HG03159 (cell line): ENCODE measurements at regions not wholly inside any gene's neighbourhood (a gene's known extent, or its start where the extent isn't known, plus 50 kb on each side); places are given as distances from the start of the nearest gene placed in this dataset.

Experiments
- ATAC-seq: cut with Tn5 transposase; IDR thresholded peaks from one replicate; pipeline ENCODE4 v1.9.1; 2021; ENCODE audit warnings: mild to moderate bottlenecking, moderate library complexity; ENCODE audit not compliant: unreplicated experiment

DNA sequence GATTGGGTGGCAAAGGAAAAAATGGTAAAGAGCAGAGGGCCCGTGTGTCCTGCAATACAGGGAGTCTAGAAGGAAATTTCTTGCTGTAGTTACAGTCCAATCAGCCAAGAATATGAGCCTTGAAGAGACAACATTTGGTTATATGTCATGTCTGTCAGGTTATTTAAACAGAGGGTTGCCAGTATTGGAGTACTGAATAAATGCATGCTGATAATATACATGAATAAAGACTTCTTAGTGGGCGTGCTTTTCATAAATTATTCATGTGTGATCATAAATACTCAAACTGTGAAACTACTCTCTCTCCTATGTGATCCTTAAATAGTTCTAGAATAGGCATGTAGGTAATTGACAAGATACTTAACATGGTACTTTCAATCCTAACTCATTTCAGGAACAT lies 249.0 kb downstream of the CRPPA start:
- no peak for ATAC-seq

DNA sequence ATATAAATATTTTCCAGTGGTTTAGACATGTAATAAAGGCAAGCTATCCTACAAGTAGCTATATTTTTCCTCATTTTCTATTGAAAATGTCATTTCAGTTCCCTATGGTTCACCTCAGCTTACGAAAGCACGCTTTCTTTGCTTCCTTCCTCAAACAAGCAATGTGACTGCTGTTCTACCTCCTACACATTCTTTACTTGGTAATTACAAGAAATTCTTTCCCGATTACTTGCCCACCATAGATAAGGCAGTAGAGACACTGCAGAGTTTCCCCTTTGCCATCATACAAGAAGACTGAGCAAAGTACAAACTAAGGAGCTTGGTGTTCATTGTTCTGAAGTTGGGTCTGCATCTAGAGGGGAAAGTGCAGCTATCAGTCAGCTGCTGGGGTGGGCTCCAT lies 249.4 kb downstream of the CRPPA start:
- ATAC-seq = no peak

DNA sequence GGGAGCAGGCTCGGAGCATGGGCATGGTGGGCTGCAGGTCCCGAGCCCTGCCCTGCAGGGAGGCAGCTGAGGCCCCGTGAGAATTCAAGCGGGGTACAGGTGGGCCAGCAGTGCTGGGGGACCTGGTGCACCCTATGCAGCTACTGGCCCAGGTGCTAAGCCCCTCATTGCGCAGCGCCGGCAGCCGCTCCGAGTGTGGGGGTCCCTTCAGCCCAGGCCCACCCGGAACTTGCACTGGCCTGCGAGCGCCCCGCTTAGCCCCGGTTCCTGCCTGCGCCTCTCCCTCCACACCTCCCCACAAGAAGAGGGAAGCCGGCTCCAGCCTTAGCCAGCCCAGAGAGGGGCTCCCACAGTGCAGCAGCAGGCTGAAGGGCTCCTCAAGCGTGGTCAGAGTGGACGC lies 250.7 kb downstream of the CRPPA start:
- ATAC-seq = no peak

DNA sequence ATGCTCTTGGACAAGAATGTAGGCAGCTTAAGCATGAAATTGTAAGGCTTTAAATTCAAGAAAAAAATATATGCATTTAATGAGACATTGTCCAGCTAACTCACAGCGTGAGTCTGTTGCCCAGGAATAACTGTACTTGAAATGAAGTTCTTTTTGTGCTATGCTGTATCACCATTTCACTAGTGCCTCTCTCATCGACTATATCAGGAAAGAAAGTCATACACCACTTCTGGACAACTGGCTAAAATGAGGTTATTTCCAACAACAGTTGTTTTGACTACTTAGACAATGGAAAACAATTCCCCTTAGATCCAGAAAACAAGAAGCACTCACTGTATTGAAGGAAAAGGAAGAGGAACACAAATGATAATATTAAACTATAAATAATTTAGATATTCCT lies 251.8 kb downstream of the CRPPA start:
- ATAC-seq = no peak

DNA sequence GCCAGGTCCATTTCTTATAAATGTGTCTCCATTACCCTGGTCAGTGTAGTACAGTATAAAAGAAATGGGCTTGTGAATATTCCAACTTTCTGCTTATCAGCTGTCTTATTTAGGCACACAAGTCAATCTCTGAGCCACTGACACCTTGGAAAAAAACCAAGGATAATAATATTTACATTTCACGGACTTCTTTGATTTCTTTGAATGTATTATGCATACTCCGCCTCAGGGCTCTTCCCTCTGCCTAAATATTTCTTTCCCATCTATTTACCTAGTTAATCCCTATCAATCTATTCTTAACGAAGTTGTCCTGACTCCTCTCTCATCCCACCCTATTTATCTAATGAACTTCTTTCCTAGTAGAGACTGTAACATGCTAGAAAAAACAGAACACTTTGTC lies 253.8 kb downstream of the CRPPA start:
- no peak for ATAC-seq

DNA sequence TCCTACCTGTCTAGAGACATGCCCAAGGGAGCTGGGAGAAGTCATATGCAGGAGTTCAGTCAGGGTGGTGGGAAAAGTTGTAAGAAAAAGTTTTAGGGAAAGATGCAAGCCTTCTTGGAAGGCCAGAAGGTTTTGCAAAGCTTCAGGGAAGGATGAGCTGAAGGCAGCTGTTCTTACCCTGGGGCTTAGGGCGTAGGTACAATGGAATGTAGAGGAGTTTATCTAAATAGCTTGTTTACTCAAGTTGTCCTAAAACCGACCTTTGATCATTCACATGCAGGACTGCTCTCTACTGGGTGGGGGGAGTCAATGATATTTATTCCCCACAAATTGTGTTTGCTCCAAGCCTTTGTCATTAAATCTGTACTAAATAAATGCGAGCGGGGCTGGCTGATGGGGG lies 277.0 kb downstream of the CRPPA start:
- ATAC-seq = no peak

DNA sequence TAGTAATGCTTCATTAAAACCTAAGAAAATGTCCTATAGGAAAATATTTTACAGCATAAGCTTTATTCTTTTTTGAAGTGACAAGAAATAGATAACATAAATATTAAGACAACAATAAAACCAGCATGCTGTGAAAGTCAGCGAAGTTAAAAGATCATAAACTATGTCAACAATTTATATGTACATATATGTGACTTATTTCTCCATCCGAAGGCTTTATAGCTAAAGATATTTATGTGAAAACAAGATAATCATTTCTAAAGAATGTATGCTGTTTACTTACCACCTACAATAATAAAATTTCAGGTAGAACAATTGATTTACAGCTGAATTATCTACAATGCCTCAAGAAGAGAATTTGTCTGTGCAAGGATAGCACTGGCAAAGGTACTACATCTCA lies 283.4 kb downstream of the CRPPA start:
- no peak for ATAC-seq

DNA sequence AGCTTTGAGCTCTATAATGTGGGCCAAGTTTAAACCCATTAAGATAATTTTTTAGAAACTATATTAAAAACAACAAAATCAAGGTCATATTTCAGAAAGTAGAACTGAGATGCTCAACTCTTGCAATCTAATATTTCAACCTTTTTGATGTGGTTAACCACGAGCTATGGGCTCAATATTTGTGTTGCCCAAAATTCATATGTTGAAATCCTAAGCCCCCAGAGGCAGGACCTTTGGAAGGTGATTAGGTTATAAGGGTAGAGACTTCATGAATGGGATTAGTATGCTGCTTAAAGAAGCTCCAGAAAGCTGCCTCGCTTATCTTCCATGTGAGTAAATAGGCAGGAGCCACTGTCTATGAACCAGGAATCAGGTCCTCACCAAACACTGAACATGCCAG lies 284.4 kb downstream of the CRPPA start:
- ATAC-seq = no peak

DNA sequence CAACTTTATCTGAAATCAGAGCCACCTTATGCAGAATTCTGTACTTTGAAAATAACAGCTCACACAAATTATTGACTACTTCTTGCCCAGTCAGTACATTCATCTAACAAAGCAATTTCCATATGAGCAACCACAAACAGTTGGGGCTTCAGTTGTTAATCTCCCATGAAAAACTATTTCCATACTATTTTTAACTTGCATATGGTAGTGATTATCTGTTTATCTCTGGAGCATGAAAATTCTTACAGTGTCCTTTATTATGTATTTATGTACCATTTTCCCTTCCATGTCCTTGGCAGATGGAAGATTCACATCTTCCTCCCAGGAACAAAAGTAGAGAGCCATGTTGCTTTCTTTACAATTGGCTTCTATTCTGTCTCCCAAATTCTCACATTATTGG lies 285.7 kb downstream of the CRPPA start:
- no peak for ATAC-seq

DNA sequence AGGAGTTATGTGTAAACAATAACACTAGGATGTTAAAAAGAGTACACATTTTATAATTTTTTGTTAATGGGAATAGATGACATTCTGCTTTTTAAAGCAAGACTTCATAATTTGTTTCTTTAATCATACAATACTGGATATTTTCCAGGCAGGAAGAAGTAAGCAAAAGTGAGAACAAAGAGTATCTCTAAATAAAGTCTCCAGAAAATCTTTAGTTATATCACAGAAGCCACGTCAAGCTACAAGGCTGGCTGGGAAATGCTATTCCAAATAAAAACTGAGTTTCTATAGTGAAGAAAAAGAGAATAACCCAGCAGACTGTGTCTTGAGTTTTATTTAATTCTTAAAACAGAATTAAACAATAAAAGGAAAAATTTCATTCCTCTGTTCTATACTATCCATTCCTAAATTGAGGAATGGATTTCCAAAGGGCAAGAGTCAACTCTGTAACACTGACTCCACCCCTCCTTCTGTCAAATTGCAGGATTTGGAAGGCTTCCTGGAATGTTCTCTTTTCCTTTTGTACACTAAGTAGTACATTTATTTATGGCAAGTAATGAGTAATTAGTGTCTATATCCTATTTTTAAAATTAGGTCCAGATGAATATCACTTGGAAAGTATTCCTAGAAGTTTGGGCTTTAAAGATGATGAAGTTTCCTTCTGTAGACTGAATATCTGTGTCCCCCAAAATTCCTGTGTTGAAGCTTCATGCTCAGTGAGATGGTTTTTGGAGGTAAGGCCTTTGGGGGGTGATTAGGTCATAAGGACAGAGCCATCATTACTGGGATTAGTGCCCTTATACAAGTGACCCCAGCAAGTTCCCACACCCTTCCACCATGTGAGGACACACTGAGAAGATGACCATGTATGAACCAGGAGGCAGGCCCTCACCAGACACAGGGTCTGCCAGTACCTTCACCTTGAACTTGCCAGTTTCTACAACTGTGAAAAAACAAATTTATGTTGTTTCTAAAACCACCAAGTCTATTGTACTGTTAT lies 290.9 kb downstream of the CRPPA start:
- no peak for ATAC-seq

DNA sequence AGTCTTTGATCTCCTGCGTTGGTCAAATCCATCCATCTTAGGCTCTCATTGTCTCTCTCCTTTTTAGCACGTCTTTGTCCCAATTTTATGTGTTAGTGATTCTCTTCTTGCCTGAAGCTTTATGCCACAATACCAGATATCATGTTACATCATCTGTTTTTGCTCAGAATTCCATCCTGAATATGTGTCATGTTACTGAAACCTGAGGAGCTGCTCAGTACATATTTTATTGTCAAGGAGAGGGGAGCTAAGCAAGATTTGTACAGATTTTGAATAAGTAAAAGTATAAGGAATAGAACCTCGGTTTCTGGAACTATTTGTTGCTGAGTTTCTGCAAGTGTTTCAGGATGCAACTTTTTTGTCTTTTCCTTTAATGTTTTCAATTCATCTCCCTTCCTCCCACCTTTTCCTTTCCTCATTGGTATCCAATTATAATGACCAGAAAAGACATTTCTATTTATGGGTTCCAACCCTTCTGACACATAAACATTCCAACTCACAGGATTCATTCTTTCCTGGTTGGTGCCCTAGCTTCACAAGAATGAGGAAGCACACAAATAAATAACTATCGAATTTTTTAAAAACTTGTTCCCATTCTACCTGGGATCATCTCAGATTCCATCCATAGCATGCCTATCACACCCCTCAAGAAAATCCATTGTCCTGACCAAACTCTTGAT lies 291.8 kb downstream of the CRPPA start:
- ATAC-seq = no peak

DNA sequence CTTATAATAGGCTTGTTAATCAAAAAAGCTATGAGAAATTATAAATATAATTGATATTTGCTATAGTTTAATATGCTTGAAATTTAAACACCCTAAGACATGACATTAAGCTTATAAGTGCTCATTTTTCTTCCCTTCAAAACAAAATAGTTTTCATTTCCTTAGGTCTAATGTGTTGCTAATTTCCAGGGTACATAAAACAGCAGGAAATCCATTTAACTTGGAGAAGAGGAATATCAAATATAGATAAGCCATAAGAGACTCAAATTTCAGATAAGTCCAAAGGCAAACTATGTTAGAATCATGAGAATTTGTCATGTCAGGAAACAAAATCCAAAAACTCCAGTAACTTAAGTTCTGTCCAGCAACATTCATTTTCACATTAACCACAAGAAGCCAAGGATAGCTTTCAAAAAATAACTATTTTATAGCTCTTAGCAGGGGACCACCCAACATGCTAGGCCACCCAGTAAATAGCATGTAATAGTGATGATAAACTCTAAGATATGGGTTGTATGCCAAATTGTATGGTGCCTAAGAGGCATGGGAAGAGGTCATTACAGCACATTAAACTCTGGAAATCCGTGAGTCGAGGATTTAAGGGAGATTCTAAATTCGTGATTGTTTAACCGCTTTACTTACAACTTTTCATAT lies 298.1 kb downstream of the CRPPA start:
- no peak for ATAC-seq

DNA sequence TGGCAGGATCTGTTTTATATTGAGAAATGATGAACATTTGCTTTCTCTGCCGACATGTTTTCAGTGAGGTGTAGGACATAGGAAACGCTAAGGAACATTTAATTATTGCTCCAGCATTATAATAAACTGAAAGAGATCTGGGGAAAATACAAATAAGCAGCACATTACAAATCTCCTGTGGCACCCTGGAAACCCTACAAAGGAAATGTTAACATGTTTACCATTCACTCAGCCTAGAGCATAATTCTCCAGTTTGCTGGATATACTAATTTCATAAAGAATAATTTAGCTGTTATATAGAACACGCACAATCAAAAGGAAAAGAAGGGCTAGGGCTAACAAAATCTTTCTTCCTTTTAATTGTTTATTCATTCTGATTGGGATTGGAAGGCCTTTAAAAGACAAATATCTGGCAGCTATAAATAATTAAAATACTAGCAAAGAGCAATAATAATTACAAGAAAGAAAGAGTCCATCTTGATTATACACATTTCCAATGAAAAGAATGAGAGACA lies 299.4 kb downstream of the CRPPA start:
- no peak for ATAC-seq

DNA sequence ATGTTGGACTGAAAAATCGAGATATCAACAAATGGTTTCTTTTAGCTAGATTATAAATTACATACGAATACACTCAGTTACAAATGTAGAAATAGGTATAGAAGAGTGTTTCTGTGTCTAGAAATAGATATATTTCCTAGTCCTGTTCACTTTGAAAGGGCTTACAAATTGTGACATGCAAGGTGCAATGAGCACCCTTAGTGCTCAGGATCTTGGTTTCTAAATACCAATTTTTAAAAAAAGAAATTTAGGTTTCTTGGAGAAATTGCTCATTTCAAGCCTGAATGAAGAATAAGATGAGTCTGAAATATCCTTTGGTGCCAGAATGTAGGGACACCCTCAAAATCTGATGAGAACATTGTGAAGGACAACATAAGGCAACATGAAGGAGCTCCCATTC lies 306.0 kb downstream of the CRPPA start:
- ATAC-seq = no peak

DNA sequence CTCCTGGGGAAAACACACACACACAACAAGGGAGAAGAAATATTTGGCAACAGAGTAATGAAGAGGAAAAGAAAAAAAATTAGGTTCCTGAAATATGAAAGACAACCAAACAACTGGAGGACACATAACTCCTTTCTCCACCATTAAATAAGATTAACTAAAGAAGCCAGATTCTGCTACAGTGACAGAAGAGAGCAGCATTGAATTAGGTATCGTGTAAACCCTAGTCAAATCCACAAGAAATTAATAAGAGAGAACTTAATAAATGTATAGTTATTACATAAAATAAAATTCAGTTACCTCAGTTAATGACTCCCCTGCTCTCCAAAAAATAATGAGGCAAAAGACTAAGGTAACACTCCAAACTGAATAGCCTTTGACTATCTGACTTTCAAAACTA lies 306.7 kb downstream of the CRPPA start:
- no peak for ATAC-seq

DNA sequence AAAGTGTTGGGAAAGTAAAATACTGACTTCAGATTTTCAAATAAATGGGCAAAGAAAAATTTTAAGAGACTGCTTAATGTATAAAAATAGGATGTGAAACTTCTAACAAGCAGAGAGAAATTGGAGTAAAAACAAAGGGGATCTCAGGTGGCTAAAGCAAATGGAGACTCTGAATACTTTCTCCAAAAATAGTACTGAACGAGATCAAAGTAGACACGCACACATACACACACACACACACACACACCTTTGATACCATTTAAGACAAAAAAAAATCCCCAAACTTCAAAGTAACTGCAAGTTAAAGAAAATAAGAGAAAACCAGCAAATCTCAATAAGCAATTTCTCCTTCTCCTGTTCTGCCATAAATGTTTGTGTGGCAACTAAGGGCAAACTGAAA lies 307.3 kb downstream of the CRPPA start:
- no peak for ATAC-seq

DNA sequence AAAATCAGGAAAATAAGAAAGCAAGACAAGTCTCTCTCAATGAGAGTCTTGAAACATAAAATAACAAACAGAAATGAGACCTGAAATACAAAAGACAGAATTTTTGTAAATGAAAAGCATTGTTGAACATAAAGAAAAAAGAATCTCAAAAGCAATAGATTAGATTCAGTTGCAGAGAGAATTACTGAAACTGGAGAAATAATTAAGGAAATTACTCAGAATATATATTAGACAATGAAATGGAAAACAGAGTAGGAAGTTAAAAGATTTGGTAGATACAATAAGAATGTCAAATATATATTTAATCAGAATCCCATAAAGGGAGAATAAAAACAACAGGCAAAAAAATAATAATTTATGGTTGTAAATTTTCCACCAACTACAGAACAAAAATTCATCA lies 308.3 kb downstream of the CRPPA start:
- ATAC-seq = no peak

DNA sequence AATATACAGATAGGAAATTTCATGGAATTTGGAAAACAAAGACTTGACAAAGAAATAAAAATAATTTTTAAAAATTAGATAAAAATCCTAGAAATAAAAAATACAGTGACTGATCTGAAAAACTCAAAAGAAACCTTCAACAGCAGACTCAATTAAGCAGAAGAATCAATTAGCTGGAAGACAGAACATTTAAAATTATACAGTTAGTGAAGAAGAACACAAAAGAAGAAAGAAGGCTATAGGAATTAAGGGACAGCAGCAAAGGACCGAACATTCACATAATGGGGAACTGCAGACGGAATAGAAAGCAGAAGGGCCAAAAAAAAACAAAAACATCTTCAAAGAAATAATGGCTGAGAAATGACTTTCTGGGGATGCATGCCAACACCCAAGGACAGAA lies 314.5 kb downstream of the CRPPA start:
- no peak for ATAC-seq

DNA sequence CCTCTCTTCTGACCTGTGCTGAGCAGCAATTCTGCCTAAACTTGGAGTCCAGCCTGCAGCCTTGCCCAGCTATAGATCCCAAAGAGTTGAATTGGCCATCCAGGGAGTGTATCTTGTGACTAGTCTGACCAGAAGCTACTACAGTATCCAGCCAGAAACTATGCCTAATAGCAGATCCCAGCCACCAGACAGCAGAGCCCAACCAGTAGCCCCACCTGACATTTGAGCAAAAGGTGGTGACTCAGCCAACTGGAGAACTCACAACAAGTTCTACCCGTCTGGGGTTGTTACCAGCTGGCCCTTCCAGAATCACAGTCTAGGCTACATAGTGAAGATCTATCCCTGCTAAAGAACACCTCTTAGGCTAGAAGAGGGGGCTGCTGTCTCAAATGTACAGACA lies 315.0 kb downstream of the CRPPA start:
- ATAC-seq = no peak

DNA sequence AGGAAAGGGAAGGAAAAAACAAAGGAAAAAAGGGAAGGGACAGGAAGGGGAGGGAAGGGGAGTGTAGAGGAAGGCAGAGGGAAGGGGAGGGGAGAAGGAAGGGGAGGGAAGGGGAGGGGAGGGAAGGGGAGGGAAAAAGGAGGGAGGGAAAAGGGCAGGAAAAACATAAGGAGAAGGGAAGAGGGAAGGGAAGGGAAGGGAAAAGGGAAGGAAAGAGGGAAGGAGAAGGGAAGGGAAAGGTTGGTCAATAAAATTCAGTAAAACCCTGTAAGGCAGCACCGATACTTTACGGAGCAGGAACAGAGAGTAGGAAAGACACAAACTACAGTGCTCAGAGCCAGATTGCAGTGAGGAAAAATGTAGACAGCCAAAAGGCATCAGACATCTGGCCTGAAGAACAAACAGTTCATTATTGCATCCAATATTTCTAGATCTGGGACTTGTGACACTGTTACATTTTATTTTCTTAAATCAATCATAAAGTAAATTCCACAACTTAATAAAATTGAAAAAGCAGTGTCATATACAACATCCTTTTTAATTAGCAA lies 322.0 kb downstream of the CRPPA start:
- ATAC-seq = no peak

DNA sequence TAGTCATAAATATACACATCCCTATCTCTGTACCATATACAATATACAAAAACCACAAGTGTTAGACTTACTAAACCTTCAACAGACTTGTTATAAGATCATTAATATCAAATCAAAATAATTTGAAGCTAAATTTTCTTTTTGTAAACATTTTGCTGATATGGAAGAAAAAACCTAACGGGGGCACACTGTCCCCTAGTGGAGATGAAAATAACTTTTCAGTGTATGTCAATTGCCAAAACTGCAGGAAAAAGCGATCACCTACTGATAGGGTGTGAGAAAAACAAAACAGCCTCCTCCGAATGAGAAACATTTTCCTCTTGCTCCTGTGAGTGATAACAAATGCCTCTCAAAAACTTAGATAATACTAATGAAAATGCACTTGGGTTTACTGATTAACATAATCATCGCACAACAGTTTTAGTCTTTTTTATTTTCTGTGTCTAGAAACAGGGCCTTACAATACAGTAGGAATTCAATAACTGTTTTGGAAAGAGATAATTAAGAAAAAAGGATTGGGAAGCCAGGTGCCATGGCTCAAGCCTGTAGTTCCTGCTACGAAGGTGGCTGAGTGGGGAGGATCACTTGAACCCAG lies 322.7 kb downstream of the CRPPA start:
- no peak for ATAC-seq
